Keratinocyte (primary cell): ENCODE measurements at regions not wholly inside any gene's neighbourhood (a gene's known extent, or its start where the extent isn't known, plus 50 kb on each side); places are given as distances from the start of the nearest gene placed in this dataset.

Source experiments
- DNase-seq: peaks from one replicate; pipeline ENCODE4 v3.0.0-alpha.2; 2011; ENCODE audit warnings: low read depth, missing footprints, low spot score
- FAIRE-seq: peaks from 2 replicates; lab custom pipeline; 2011; peaks lifted over from hg19 to GRCh38; lab: Jason Lieb, UNC
- H2AFZ ChIP-seq: 2 replicates; pipeline ENCODE4 v1.6.0; 2012; ENCODE audit warnings: low read length, control low read depth, inconsistent platforms; ENCODE audit not compliant: control insufficient read depth
- H3K27ac ChIP-seq: 2 replicates; pipeline ENCODE4 v1.5.1; 2011; ENCODE audit warnings: low read length; ENCODE audit not compliant: control insufficient read depth, insufficient read depth
- H3K27me3 ChIP-seq: 3 replicates; pipeline ENCODE4 v1.6.0; 2011; ENCODE audit warnings: low read length; ENCODE audit not compliant: control insufficient read depth, insufficient read depth; ENCODE audit errors: extremely low read depth
- H3K36me3 ChIP-seq, 2 experiments: 2 replicates in 1 of 2; 3 replicates in 1 of 2; pipeline ENCODE4 v1.5.1; 2011; ENCODE audit warnings: low read length in 2 of 2, mild to moderate bottlenecking in 1 of 2; ENCODE audit not compliant: control insufficient read depth in 2 of 2, insufficient read depth in 2 of 2; ENCODE audit errors: extremely low read depth in 1 of 2
- H3K4me1 ChIP-seq: 3 replicates; pipeline ENCODE4 v1.5.1; 2011; ENCODE audit warnings: low read length; ENCODE audit not compliant: control insufficient read depth, insufficient read depth; ENCODE audit errors: extremely low read depth
- H3K4me2 ChIP-seq: 3 replicates; pipeline ENCODE4 v1.6.0; 2011; ENCODE audit warnings: low read depth, low read length; ENCODE audit not compliant: control insufficient read depth, insufficient read depth; ENCODE audit errors: extremely low read depth
- H3K4me3 ChIP-seq, 3 experiments: fragments of 200-600 bp in 1 of 3; sonication (generic) in 1 of 3; 2 replicates in 2 of 3; 3 replicates in 1 of 3; pipeline ENCODE4 v1.5.1; 2011 to 2016; ENCODE audit warnings: low read length in 3 of 3, mild to moderate bottlenecking in 3 of 3, control low read depth in 2 of 3, inconsistent platforms in 1 of 3, low read depth in 1 of 3, mixed read lengths in 1 of 3, mixed run types in 1 of 3, moderate library complexity in 1 of 3; ENCODE audit not compliant: control insufficient read depth in 2 of 3, insufficient read depth in 2 of 3; ENCODE audit errors: extremely low read depth in 1 of 3
- H3K79me2 ChIP-seq: 2 replicates; pipeline ENCODE4 v1.6.0; 2012; ENCODE audit warnings: low read length; ENCODE audit not compliant: control insufficient read depth, insufficient read depth
- H3K9ac ChIP-seq: 3 replicates; pipeline ENCODE4 v1.6.0; 2011; ENCODE audit warnings: low read length; ENCODE audit not compliant: control insufficient read depth, insufficient read depth; ENCODE audit errors: extremely low read depth
- H3K9me1 ChIP-seq: 3 replicates; pipeline ENCODE4 v1.6.0; 2011; ENCODE audit warnings: low read length; ENCODE audit not compliant: control insufficient read depth, insufficient read depth; ENCODE audit errors: extremely low read depth
- H3K9me3 ChIP-seq: 2 replicates; pipeline ENCODE4 v1.5.1; 2012; ENCODE audit warnings: low read depth, low read length; ENCODE audit not compliant: control insufficient read depth
- H4K20me1 ChIP-seq: 3 replicates; pipeline ENCODE4 v1.6.0; 2011; ENCODE audit warnings: low read length; ENCODE audit not compliant: control insufficient read depth, insufficient read depth; ENCODE audit errors: extremely low read depth
- EZH2 ChIP-seq: IDR thresholded peaks from one replicate; pipeline ENCODE4 v1.6.1; 2012; ENCODE audit warnings: inconsistent platforms, mild to moderate bottlenecking, low read length, moderate library complexity
- dilution Hi-C: fragments of 300-500 bp; cut with MboI; formaldehyde crosslinking; loops from one replicate; pipeline ENCODE4 v1.7.0; 2020; ENCODE audit warnings: low sequenced_read_pairs; ENCODE audit not compliant: extremely low pct_ligation_motif_present
- TF ChIP-seq, protein P1 (sequence below), 3 experiments: IDR thresholded peaks in 1 of 3; conservative IDR thresholded peaks in 1 of 3; optimal IDR thresholded peaks in 1 of 3; 2 replicates in 2 of 3; 3 replicates in 1 of 3; pipeline versions ENCODE3 to v1.5.1; 2011; ENCODE audit warnings: low read length in 3 of 3, mild to moderate bottlenecking in 3 of 3, moderate library complexity in 2 of 3, control low read depth in 1 of 3, inconsistent platforms in 1 of 3; ENCODE audit not compliant: insufficient read depth in 2 of 3; ENCODE audit errors: extremely low read depth in 1 of 3

DNA sequence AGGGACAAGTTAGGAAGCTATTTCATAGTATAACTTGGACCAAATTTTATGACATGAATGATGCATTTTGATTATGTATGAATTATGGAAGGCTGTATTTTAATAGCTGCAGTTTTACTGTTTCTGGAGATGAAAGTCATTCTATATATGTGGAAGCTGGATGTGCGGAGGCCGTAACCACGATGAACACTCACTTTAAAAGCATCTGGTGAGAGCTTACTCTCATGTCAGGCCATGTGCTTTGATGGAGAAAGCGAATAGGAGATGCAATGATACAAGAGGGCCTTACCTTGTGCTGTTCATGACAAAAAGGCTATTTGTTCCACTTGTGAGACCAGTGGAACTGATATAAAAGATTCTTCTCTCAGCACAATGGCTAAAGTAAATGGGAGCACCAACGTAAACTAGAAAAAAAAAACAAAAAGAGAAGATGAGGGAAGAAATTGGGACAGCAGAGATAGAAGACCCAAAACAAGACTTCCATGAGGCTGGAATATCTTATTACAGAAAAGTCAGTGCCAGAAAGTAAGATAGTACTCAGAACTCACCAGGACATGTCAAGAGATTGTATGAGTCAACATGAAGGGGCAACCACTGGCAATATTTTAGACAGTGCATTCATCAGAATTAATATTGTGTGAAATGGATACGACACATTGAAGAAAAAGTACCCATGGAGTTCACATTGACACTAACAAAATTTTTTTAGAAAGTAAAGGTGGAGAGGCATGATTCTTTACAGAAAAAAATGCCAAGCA lies 63.3 kb upstream of the GAB1 start:
- Histone ChIP-seq H4K20me1 (no peaks in the 10 kb centered on the region), H3K4me3 (no peak overlapping the region), H3K9ac (no peak overlapping the region), H3K4me2 (no peak overlapping the region), H3K4me1 (no peaks in the 10 kb centered on the region), H3K79me2 (no peaks in the 10 kb centered on the region), H3K9me3 (no peaks in the 10 kb centered on the region), H3K27me3 (no peaks in the 10 kb centered on the region), H3K27ac (no peak overlapping the region), H2AFZ (no peak overlapping the region), H3K9me1 (no peaks in the 10 kb centered on the region), H3K36me3 (no peaks in the 10 kb centered on the region)
- FAIRE-seq = peak; percentile 13
- TF ChIP-seq, protein P1, sequence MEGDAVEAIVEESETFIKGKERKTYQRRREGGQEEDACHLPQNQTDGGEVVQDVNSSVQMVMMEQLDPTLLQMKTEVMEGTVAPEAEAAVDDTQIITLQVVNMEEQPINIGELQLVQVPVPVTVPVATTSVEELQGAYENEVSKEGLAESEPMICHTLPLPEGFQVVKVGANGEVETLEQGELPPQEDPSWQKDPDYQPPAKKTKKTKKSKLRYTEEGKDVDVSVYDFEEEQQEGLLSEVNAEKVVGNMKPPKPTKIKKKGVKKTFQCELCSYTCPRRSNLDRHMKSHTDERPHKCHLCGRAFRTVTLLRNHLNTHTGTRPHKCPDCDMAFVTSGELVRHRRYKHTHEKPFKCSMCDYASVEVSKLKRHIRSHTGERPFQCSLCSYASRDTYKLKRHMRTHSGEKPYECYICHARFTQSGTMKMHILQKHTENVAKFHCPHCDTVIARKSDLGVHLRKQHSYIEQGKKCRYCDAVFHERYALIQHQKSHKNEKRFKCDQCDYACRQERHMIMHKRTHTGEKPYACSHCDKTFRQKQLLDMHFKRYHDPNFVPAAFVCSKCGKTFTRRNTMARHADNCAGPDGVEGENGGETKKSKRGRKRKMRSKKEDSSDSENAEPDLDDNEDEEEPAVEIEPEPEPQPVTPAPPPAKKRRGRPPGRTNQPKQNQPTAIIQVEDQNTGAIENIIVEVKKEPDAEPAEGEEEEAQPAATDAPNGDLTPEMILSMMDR (optimal IDR thresholded peaks at IDR 0.05 in 1 of 3, IDR thresholded peaks at IDR 0.05 in 1 of 3, conservative IDR thresholded peaks at IDR 0.05 in 1 of 3; ENCODE audit: extremely low read depth in 1 of 3, insufficient read depth in 2 of 3, low read length in 3 of 3) = no peak
- TF ChIP-seq EZH2 = no peak
- no peak for DNase-seq
- dilution Hi-C loops = no loop called here

DNA sequence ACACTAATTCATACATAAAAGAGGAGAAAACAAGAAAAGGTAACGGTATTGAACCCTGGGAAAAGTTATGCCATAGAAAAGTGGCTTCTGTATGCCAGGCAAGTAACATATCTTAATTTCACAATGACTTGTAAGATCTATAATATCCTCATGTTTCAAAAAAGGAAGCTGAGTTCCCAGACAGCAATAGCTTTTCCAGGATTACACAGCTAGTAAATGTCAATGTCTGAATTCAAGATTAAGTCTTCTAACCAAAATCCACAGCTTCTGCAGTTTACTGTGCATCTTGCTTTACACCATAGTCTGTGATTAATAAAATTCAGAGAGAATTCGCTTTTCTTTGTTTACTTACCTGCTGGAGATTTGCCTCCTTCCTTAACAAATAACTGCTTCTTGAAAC lies 55.8 kb upstream of the GAB1 start:
- Histone ChIP-seq H3K27ac (no peak overlapping the region), H3K9me1 (no peaks in the 10 kb centered on the region), H3K36me3 (no peaks in the 10 kb centered on the region), H3K4me1 (peaks cover 4% of the 10 kb centered on the region), H3K4me3 (no peak overlapping the region), H3K9ac (no peak overlapping the region), H3K27me3 (no peaks in the 10 kb centered on the region), H3K9me3 (no peaks in the 10 kb centered on the region), H2AFZ (no peak overlapping the region), H3K79me2 (no peaks in the 10 kb centered on the region), H4K20me1 (no peaks in the 10 kb centered on the region), H3K4me2 (no peak overlapping the region)
- FAIRE-seq (no peak), DNase-seq (no peak)
- TF ChIP-seq EZH2 = no peak
- TF ChIP-seq, protein P1 (optimal IDR thresholded peaks at IDR 0.05 in 1 of 3, IDR thresholded peaks at IDR 0.05 in 1 of 3, conservative IDR thresholded peaks at IDR 0.05 in 1 of 3; ENCODE audit: extremely low read depth in 1 of 3, insufficient read depth in 2 of 3, low read length in 3 of 3) = no peak
- dilution Hi-C loops = no loop called here
